ENCODE measurements at regions not wholly inside any gene's neighbourhood (a gene's known extent, or its start where the extent isn't known, plus 50 kb on each side); places are given as distances from the start of the nearest gene placed in this dataset.
"Not testable (repeated sequence)": the region's sequence is repeated elsewhere in the genome, so short reads cannot be mapped to it uniquely, and the experiment has no call there.

DNA sequence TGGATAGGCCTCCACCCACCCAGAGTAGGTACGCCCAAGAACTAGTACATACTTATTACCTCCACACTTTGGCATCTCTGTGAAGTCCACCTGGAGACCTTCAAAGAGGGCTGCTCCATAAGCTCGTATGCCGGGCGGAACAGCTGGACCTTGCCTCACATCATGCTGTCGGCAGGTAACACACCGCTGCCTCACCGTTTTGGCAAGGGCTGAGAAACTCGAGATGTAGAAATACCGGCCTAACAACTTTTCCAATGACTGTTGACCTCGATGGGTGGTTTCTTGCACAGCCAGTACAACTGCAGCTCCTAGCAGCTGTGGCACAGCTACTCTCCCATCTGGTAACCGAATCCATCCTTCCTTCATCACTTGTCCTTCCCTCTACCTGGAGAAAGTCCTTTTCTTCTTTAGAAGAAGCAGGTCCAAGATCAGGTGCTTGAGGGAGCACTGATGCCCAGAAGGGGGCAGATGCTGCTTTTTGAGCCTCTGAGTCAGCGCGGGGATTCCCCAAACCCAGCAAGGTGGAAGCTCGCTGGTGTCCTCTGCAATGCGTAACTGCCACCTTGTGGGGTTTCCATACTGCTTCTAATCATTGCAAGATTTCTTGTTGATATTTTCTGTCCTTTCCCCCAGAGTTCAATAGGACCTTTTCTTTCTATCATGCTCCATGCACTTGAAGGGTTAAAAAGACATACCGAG is 301.9 kb upstream of the FRG2C start:
- TF ChIP-seq, protein P1, sequence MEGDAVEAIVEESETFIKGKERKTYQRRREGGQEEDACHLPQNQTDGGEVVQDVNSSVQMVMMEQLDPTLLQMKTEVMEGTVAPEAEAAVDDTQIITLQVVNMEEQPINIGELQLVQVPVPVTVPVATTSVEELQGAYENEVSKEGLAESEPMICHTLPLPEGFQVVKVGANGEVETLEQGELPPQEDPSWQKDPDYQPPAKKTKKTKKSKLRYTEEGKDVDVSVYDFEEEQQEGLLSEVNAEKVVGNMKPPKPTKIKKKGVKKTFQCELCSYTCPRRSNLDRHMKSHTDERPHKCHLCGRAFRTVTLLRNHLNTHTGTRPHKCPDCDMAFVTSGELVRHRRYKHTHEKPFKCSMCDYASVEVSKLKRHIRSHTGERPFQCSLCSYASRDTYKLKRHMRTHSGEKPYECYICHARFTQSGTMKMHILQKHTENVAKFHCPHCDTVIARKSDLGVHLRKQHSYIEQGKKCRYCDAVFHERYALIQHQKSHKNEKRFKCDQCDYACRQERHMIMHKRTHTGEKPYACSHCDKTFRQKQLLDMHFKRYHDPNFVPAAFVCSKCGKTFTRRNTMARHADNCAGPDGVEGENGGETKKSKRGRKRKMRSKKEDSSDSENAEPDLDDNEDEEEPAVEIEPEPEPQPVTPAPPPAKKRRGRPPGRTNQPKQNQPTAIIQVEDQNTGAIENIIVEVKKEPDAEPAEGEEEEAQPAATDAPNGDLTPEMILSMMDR (IDR thresholded peaks at IDR 0.05) = not testable (repeated sequence)
- not testable (repeated sequence) for TF ChIP-seq POLR2A (IDR thresholded peaks at IDR 0.05)
